Bronchial epithelial cell (primary cell): ENCODE measurements at regions not wholly inside any gene's neighbourhood (a gene's known extent, or its start where the extent isn't known, plus 50 kb on each side); places are given as distances from the start of the nearest gene placed in this dataset.

ENCODE experiments used
- DNase-seq: peaks from one replicate; pipeline ENCODE4 v3.0.0-alpha.2; 2010; ENCODE audit warnings: low read depth
- FAIRE-seq: peaks from 2 replicates; lab custom pipeline; 2011; peaks lifted over from hg19 to GRCh38; lab: Jason Lieb, UNC
- H3K27me3 ChIP-seq: 2 replicates; pipeline ENCODE4 v1.5.1; 2011; ENCODE audit warnings: low read length; ENCODE audit not compliant: control insufficient read depth, insufficient read depth
- H3K36me3 ChIP-seq: 2 replicates; pipeline ENCODE4 v1.5.1; 2011; ENCODE audit warnings: low read length; ENCODE audit not compliant: control insufficient read depth, insufficient read depth
- H3K4me3 ChIP-seq: 2 replicates; pipeline ENCODE4 v1.5.1; 2011; ENCODE audit warnings: mild to moderate bottlenecking, low read depth, low read length, control low read depth
- CTCF ChIP-seq: IDR thresholded peaks from 2 replicates; pipeline ENCODE4 v1.5.1; 2011; ENCODE audit warnings: mild to moderate bottlenecking, moderate library complexity, low read length, control low read depth, inconsistent platforms; ENCODE audit not compliant: insufficient read depth, severe bottlenecking

DNA sequence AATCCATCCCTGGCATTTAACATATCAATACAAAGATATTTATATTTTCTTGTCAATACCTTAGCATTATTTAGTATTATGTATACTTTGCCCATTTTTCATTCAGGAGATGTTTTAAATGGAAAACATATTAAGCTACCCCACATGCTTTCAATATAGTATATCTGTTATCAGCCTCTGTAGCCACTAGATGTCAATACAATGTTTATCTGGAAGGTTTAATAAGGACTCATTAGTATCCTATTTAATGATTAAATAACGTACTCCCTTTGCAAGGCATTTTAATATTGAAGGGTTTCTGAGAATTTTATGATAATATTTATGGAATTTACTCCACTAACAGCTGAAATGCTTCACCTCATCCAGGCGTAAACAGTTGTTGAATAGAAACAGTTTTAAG, 329.5 kb upstream of the ADGRL2 start:
- Histone ChIP-seq H3K36me3 (no peaks in the 10 kb centered on the region), H3K4me3 (no peak overlapping the region), H3K27me3 (no peaks in the 10 kb centered on the region)
- no peak for TF ChIP-seq CTCF
- DNase-seq (no peak), FAIRE-seq (no peak)

DNA sequence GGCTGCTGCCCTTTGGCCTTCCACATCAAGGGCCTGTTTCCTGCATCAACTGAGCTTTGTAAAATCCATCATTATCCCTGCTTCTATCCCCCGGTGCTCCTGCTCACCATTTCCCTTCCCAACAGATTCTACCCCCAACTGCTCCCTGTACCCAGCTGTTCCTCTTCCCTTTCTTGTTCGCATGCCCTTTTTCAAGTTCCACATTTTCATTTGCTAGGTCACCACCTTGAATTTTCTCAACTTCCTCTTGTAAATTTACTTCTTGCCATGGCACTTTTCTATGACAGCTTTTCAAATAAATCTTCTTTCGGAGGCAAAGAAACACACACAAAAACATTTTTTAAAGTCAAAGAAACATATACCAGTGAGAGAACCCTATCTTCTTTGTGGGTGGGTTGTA, 330.5 kb upstream of the ADGRL2 start:
- DNase-seq (no peak), FAIRE-seq (no peak)
- no peak for TF ChIP-seq CTCF
- Histone ChIP-seq H3K27me3 (no peaks in the 10 kb centered on the region), H3K4me3 (no peak overlapping the region), H3K36me3 (no peaks in the 10 kb centered on the region)

- TF ChIP-seq CTCF, result no peak
- FAIRE-seq (no peak), DNase-seq (no peak)
- H3K36me3 ChIP-seq, result no peaks in the 10 kb centered on the region
- no peak overlapping the region for H3K4me3 ChIP-seq
- no peaks in the 10 kb centered on the region for H3K27me3 ChIP-seq
Measured at GRCh38 chr1:81467383-81467782, 333.4 kb upstream of the ADGRL2 start.

DNA sequence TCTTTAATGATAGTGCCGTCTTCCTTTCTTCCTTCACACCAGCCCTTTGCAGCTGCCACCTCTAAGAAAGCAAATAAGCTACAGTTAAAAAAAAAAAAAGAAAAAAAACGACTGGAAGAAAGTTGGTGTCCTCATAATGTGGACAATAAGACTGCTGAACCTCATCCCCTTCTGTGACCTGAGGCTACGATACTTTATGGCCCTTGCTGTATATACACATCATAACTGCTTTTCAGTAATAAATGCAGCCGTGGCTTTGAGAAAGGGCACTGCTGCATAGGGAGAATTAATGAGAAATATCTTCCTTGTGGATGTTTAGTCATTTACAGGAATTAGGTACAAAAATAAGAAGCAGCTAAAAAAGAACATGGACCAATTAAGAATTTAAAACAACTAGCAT, 333.8 kb upstream of the ADGRL2 start:
- no peak for TF ChIP-seq CTCF
- DNase-seq (no peak), FAIRE-seq (no peak)
- H3K36me3 ChIP-seq, result no peaks in the 10 kb centered on the region
- no peak overlapping the region for H3K4me3 ChIP-seq
- no peaks in the 10 kb centered on the region for H3K27me3 ChIP-seq

- FAIRE-seq (no peak), DNase-seq (no peak)
- no peaks in the 10 kb centered on the region for H3K36me3 ChIP-seq
- no peaks in the 10 kb centered on the region for H3K27me3 ChIP-seq
- TF ChIP-seq CTCF, result no peak
- H3K4me3 ChIP-seq, result no peak overlapping the region
Measured at GRCh38 chr1:81463936-81464837, 336.5 kb upstream of the ADGRL2 start.
